Activated naive CD8-positive, alpha-beta T cell (primary cell): ENCODE measurements at regions not wholly inside any gene's neighbourhood (a gene's known extent, or its start where the extent isn't known, plus 50 kb on each side); places are given as distances from the start of the nearest gene placed in this dataset.
"Not testable (repeated sequence)": the region's sequence is repeated elsewhere in the genome, so short reads cannot be mapped to it uniquely, and the experiment has no call there.

Source experiments
- H3K27ac Mint-ChIP-seq: one replicate; pipeline ENCODE4 v1.8.0; 2021; ENCODE audit warnings: mixed read lengths
- H3K27me3 Mint-ChIP-seq: one replicate; pipeline ENCODE4 v1.8.0; 2021; ENCODE audit warnings: mixed read lengths
- H3K36me3 Mint-ChIP-seq: one replicate; pipeline ENCODE4 v1.8.0; 2021; ENCODE audit warnings: mixed read lengths
- H3K4me1 Mint-ChIP-seq: one replicate; pipeline ENCODE4 v1.8.0; 2021; ENCODE audit warnings: low read depth, mixed read lengths
- H3K4me3 Mint-ChIP-seq: one replicate; pipeline ENCODE4 v1.8.0; 2021; ENCODE audit warnings: mild to moderate bottlenecking, mixed read lengths
- H3K9me3 Mint-ChIP-seq: one replicate; pipeline ENCODE4 v1.8.0; 2021; ENCODE audit warnings: low read depth, mixed read lengths

DNA sequence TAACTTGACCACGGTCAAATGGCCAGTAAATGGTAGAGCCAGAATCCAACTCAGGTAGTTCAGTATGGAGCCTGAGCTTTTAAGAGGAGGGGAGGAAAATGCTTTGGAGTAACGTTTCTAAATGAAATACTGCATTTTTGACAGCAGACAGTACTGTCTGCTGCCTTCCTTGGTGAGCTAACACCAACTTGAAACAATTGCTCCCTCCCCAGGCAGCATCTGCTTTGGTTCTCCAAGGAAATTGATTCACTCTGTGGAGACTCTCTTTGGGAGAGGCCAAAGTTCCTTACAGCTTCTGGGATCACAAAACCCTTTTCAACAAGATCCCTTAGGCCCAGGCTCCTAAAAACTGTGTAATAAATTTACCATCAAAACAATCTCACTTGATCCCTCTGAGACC, 75.2 kb upstream of the SSBP2 start:
- Mint-ChIP-seq H3K36me3 (no peaks in the 10 kb centered on the region), H3K27me3 (no peaks in the 10 kb centered on the region), H3K4me3 (no peak overlapping the region), H3K4me1 (peaks cover 4% of the 10 kb centered on the region), H3K9me3 (no peaks in the 10 kb centered on the region), H3K27ac (no peak overlapping the region)

GRCh38 chr5:81825237-81825636, 74.3 kb upstream of the SSBP2 start:
- H3K4me3 Mint-ChIP-seq = no peak overlapping the region
- no peaks in the 10 kb centered on the region for H3K27me3 Mint-ChIP-seq
- H3K27ac Mint-ChIP-seq = no peak overlapping the region
- H3K36me3 Mint-ChIP-seq = peaks cover 1% of the 10 kb centered on the region
- H3K9me3 Mint-ChIP-seq = no peaks in the 10 kb centered on the region
- peaks cover 10% of the 10 kb centered on the region for H3K4me1 Mint-ChIP-seq

DNA sequence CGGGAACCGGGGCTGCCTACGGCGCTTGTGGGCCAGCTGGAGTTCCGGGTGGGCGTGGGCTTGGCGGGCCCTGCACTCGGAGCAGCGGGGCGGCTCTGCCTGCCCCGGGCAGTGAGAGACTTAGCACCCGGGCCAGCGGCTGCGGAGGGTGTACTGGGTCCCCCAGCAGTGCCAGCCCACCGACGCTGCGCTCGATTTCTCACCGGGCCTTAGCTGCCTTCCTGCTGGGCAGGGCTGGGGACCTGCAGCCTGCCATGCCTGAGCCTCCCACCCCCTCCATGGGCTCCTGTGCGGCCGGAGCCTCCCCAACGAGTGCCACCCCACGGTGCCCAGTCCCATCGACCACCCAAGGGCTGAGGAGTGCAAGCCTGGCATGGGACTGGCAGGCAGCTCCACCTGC, 72.8 kb upstream of the SSBP2 start:
- not testable (repeated sequence) for H3K36me3 Mint-ChIP-seq, H3K27ac Mint-ChIP-seq, H3K4me3 Mint-ChIP-seq, H3K9me3 Mint-ChIP-seq, H3K27me3 Mint-ChIP-seq
- H3K4me1 Mint-ChIP-seq = peaks cover 24% of the 10 kb centered on the region

- H3K4me3 Mint-ChIP-seq = no peak overlapping the region
- peaks cover 2% of the 10 kb centered on the region for H3K36me3 Mint-ChIP-seq
- no peak overlapping the region for H3K27ac Mint-ChIP-seq
- H3K27me3 Mint-ChIP-seq = no peaks in the 10 kb centered on the region
- peaks cover 39% of the 10 kb centered on the region for H3K4me1 Mint-ChIP-seq
- no peaks in the 10 kb centered on the region for H3K9me3 Mint-ChIP-seq
Observed at GRCh38 chr5:81820863-81821262, 70.0 kb upstream of the SSBP2 start.

DNA sequence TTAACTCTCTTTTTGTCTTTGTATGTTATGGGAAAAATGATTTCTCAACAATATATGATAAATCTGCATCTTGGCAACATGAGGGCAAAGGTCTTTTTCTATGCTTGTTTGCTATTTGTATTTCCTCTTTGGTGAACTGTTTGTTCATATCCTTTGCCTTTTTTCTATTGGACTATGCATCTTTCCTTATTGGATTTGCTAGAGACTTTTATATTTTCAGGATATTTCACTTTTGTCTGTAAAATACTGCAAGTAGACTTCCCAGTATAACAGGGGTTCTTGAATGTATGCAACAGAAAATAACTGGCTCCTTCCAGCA, 69.4 kb upstream of the SSBP2 start:
- peaks cover 39% of the 10 kb centered on the region for H3K4me1 Mint-ChIP-seq
- H3K9me3 Mint-ChIP-seq = no peaks in the 10 kb centered on the region
- no peak overlapping the region for H3K27ac Mint-ChIP-seq
- no peak overlapping the region for H3K4me3 Mint-ChIP-seq
- no peaks in the 10 kb centered on the region for H3K27me3 Mint-ChIP-seq
- H3K36me3 Mint-ChIP-seq = peaks cover 2% of the 10 kb centered on the region

GRCh38 chr5:81819556-81820317, 68.8 kb upstream of the SSBP2 start:
- Mint-ChIP-seq H3K27ac (no peak overlapping the region), H3K4me3 (no peak overlapping the region), H3K9me3 (no peaks in the 10 kb centered on the region), H3K4me1 (peaks cover 39% of the 10 kb centered on the region), H3K36me3 (peaks cover 2% of the 10 kb centered on the region), H3K27me3 (no peaks in the 10 kb centered on the region)

GRCh38 chr5:81817980-81818379, 67.1 kb upstream of the SSBP2 start:
- Mint-ChIP-seq H3K4me3 (no peak overlapping the region), H3K4me1 (peaks cover 39% of the 10 kb centered on the region), H3K36me3 (peaks cover 2% of the 10 kb centered on the region), H3K27ac (no peak overlapping the region), H3K9me3 (no peaks in the 10 kb centered on the region), H3K27me3 (no peaks in the 10 kb centered on the region)

- Mint-ChIP-seq H3K27ac (no peak overlapping the region), H3K4me3 (no peak overlapping the region), H3K9me3 (no peaks in the 10 kb centered on the region), H3K36me3 (peaks cover 2% of the 10 kb centered on the region), H3K4me1 (peaks cover 39% of the 10 kb centered on the region), H3K27me3 (no peaks in the 10 kb centered on the region)
Observed at GRCh38 chr5:81817086-81817485, 66.2 kb upstream of the SSBP2 start.

GRCh38 chr5:81815321-81815720, 64.4 kb upstream of the SSBP2 start:
- no peaks in the 10 kb centered on the region for H3K27me3 Mint-ChIP-seq
- H3K4me1 Mint-ChIP-seq = peaks cover 33% of the 10 kb centered on the region
- H3K4me3 Mint-ChIP-seq = no peak overlapping the region
- H3K36me3 Mint-ChIP-seq = peaks cover 2% of the 10 kb centered on the region
- H3K27ac Mint-ChIP-seq = no peak overlapping the region
- H3K9me3 Mint-ChIP-seq = no peaks in the 10 kb centered on the region

- Mint-ChIP-seq H3K9me3 (peaks cover 33% of the 10 kb centered on the region), H3K27ac (no peak overlapping the region), H3K4me3 (no peak overlapping the region), H3K27me3 (no peaks in the 10 kb centered on the region), H3K36me3 (no peaks in the 10 kb centered on the region), H3K4me1 (peaks cover 6% of the 10 kb centered on the region)
Observed at GRCh38 chr5:81808106-81808505, 57.2 kb upstream of the SSBP2 start.

GRCh38 chr5:81805086-81805485, 54.2 kb upstream of the SSBP2 start:
- no peaks in the 10 kb centered on the region for H3K36me3 Mint-ChIP-seq
- no peaks in the 10 kb centered on the region for H3K27me3 Mint-ChIP-seq
- H3K9me3 Mint-ChIP-seq = peaks cover 33% of the 10 kb centered on the region
- no peak overlapping the region for H3K4me3 Mint-ChIP-seq
- H3K4me1 Mint-ChIP-seq = peaks cover 6% of the 10 kb centered on the region
- H3K27ac Mint-ChIP-seq = no peak overlapping the region

- peaks cover 33% of the 10 kb centered on the region for H3K9me3 Mint-ChIP-seq
- no peaks in the 10 kb centered on the region for H3K36me3 Mint-ChIP-seq
Observed at GRCh38 chr5:81803812-81804211, 52.9 kb upstream of the SSBP2 start.

GRCh38 chr5:81802625-81803024, 51.7 kb upstream of the SSBP2 start:
- Mint-ChIP-seq H3K4me3 (no peak overlapping the region), H3K27me3 (no peaks in the 10 kb centered on the region), H3K4me1 (peaks cover 6% of the 10 kb centered on the region), H3K36me3 (no peaks in the 10 kb centered on the region), H3K27ac (no peak overlapping the region), H3K9me3 (peaks cover 22% of the 10 kb centered on the region)

More at GRCh38 chr5:81803812-81804211, 52.9 kb upstream of the SSBP2 start:
- Mint-ChIP-seq H3K27me3 (no peaks in the 10 kb centered on the region), H3K4me1 (peaks cover 6% of the 10 kb centered on the region), H3K4me3 (no peak overlapping the region), H3K27ac (no peak overlapping the region)

GRCh38 chr5:81802020-81802419, 51.1 kb upstream of the SSBP2 start:
- H3K36me3 Mint-ChIP-seq = no peaks in the 10 kb centered on the region
- no peak overlapping the region for H3K4me3 Mint-ChIP-seq
- no peak overlapping the region for H3K27ac Mint-ChIP-seq
- H3K4me1 Mint-ChIP-seq = peaks cover 6% of the 10 kb centered on the region
- H3K9me3 Mint-ChIP-seq = peaks cover 18% of the 10 kb centered on the region
- H3K27me3 Mint-ChIP-seq = no peaks in the 10 kb centered on the region

- Mint-ChIP-seq H3K27ac (no peak overlapping the region), H3K27me3 (no peaks in the 10 kb centered on the region), H3K4me1 (peaks cover 6% of the 10 kb centered on the region), H3K36me3 (no peaks in the 10 kb centered on the region), H3K9me3 (peaks cover 8% of the 10 kb centered on the region), H3K4me3 (no peak overlapping the region)
Observed at GRCh38 chr5:81800797-81801196, 49.9 kb upstream of the SSBP2 start.
